ENCODE measurements at regions not wholly inside any gene's neighbourhood (a gene's known extent, or its start where the extent isn't known, plus 50 kb on each side); places are given as distances from the start of the nearest gene placed in this dataset.
"Not testable (repeated sequence)": the region's sequence is repeated elsewhere in the genome, so short reads cannot be mapped to it uniquely, and the experiment has no call there.

- H3K36me3 ChIP-seq (ENCODE audit: control insufficient read depth in 4 of 4, insufficient read depth in 4 of 4, low read length in 4 of 4) = no peaks in the 10 kb centered on the region
- peaks cover 0 to 2% (median 0%) of the 10 kb centered on the region in 4 donors for H3K9me3 ChIP-seq (ENCODE audit: control insufficient read depth in 4 of 4, insufficient read depth in 3 of 4, low read length in 3 of 4)
- no peaks in the 10 kb centered on the region for H3K27me3 ChIP-seq (ENCODE audit: control insufficient read depth in 3 of 3, insufficient read depth in 3 of 3, low read length in 2 of 3)
- no peak overlapping the region for H3K9ac ChIP-seq (ENCODE audit: insufficient read depth in 1 of 2, low read length in 2 of 2)
- DNase-seq = no peak
- TF ChIP-seq CTCF (IDR thresholded peaks at IDR 0.05; ENCODE audit: control extremely low read depth, extremely low read depth) = no peak
- no peak overlapping the region for H3K4me3 ChIP-seq
- no peak overlapping the region for H3K27ac ChIP-seq (ENCODE audit: low read depth in 1 of 2, low read length in 1 of 2)
- ATAC-seq (ENCODE audit: insufficient read depth, low FRiP score) = no peak
- H3K4me1 ChIP-seq (ENCODE audit: control insufficient read depth in 5 of 5, insufficient read depth in 5 of 5, low read length in 5 of 5) = no peaks in the 10 kb centered on the region
Measured at GRCh38 chr16:52298769-52299168, 248.2 kb downstream of the TOX3 start.

DNA sequence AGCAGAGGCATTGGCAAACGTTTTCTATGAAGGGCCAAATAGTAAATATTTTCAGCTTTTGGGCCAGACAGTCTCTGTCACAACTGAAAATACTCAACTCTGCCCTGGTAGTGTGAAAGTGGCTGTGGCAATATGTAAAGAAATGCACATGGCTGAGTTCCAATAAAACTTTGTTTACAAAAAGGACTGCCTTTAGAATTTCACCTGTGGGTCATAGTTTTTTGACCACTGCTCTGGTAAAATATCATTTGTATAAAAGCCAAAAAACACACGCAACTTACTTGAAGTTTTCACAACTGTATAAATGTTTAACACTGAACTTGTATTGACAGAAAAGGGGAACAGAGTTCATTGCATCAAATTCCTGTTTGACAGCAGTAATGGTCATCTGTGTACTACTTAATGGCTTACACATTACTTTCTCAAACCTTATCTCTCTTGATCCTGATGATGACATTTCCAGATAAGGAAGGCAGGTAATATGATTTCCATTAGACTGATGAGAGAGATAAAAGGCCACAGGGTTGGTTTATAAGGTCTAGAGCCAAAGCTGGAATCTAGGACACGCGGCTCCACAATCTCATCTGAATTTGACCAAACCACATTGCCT lies 250.1 kb downstream of the TOX3 start:
- H3K27me3 ChIP-seq (ENCODE audit: control insufficient read depth in 3 of 3, insufficient read depth in 3 of 3, low read length in 2 of 3); H3K9me3 ChIP-seq (ENCODE audit: control insufficient read depth in 4 of 4, insufficient read depth in 3 of 4, low read length in 3 of 4); H3K36me3 ChIP-seq (ENCODE audit: control insufficient read depth in 4 of 4, insufficient read depth in 4 of 4, low read length in 4 of 4); H3K9ac ChIP-seq (ENCODE audit: insufficient read depth in 1 of 2, low read length in 2 of 2); H3K4me1 ChIP-seq (ENCODE audit: control insufficient read depth in 5 of 5, insufficient read depth in 5 of 5, low read length in 5 of 5); H3K4me3 ChIP-seq; ATAC-seq (ENCODE audit: insufficient read depth, low FRiP score); H3K27ac ChIP-seq (ENCODE audit: low read depth in 1 of 2, low read length in 1 of 2): not testable (repeated sequence)
- DNase-seq = peak in 2 of 3 donors; percentile 25 to 34
- whole genome bisulfite sequencing, 2 donors = 66 to 76% methylated on average over 4 of the region's 4 CpGs

- Histone ChIP-seq H3K27me3 (ENCODE audit: control insufficient read depth in 3 of 3, insufficient read depth in 3 of 3, low read length in 2 of 3) (no peaks in the 10 kb centered on the region), H3K36me3 (ENCODE audit: control insufficient read depth in 4 of 4, insufficient read depth in 4 of 4, low read length in 4 of 4) (no peaks in the 10 kb centered on the region), H3K27ac (ENCODE audit: low read depth in 1 of 2, low read length in 1 of 2) (no peak overlapping the region), H3K4me1 (ENCODE audit: control insufficient read depth in 5 of 5, insufficient read depth in 5 of 5, low read length in 5 of 5) (no peaks in the 10 kb centered on the region), H3K9me3 (ENCODE audit: control insufficient read depth in 4 of 4, insufficient read depth in 3 of 4, low read length in 3 of 4) (peaks cover 0 to 2% (median 0%) of the 10 kb centered on the region in 4 donors), H3K4me3 (no peak overlapping the region), H3K9ac (ENCODE audit: insufficient read depth in 1 of 2, low read length in 2 of 2) (no peak overlapping the region)
- ATAC-seq (ENCODE audit: insufficient read depth, low FRiP score) (no peak), DNase-seq (no peak)
- 82 to 91% methylated on average over 2 of the region's 2 CpGs for WGBS, 2 donors
- TF ChIP-seq CTCF (IDR thresholded peaks at IDR 0.05; ENCODE audit: control extremely low read depth, extremely low read depth) = no peak
Measured at GRCh38 chr16:52296076-52296475, 250.9 kb downstream of the TOX3 start.

DNA sequence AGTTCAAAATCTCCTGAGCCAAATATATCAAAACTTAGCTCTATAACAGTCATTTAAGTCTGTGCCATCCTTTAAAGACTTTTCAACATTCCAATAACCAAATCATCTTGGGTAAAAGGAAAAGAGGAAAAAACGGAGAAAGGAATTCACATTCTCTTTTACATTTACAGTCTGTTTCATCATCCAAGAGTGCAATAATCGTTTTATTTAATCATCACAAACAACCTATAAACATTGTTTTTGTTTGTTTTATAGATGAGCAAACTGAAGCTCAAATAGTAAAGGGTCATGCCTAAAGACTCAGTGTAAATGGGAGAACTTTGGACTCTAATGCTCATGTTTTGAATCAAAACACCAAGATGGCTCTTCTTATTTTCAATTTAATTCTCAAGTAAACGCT lies 252.3 kb downstream of the TOX3 start:
- no peak for TF ChIP-seq CTCF (IDR thresholded peaks at IDR 0.05; ENCODE audit: control extremely low read depth, extremely low read depth)
- no peak overlapping the region for H3K4me3 ChIP-seq
- 72 to 80% methylated on average over 3 of the region's 3 CpGs for WGBS, 2 donors
- no peak overlapping the region for H3K27ac ChIP-seq (ENCODE audit: low read depth in 1 of 2, low read length in 1 of 2)
- no peaks in the 10 kb centered on the region for H3K36me3 ChIP-seq (ENCODE audit: control insufficient read depth in 4 of 4, insufficient read depth in 4 of 4, low read length in 4 of 4)
- no peaks in the 10 kb centered on the region for H3K4me1 ChIP-seq (ENCODE audit: control insufficient read depth in 5 of 5, insufficient read depth in 5 of 5, low read length in 5 of 5)
- no peak for DNase-seq
- no peaks in the 10 kb centered on the region for H3K9me3 ChIP-seq (ENCODE audit: control insufficient read depth in 4 of 4, insufficient read depth in 3 of 4, low read length in 3 of 4)
- no peak for ATAC-seq (ENCODE audit: insufficient read depth, low FRiP score)
- H3K9ac ChIP-seq (ENCODE audit: insufficient read depth in 1 of 2, low read length in 2 of 2) = no peak overlapping the region
- no peaks in the 10 kb centered on the region for H3K27me3 ChIP-seq (ENCODE audit: control insufficient read depth in 3 of 3, insufficient read depth in 3 of 3, low read length in 2 of 3)

Data from lung (tissue), 11 donors.